SU-DHL-6 (cell line): ENCODE measurements at regions not wholly inside any gene's neighbourhood (a gene's known extent, or its start where the extent isn't known, plus 50 kb on each side); places are given as distances from the start of the nearest gene placed in this dataset.

Experiments used
- H2AFZ ChIP-seq: fragments of 200-600 bp; sonication (generic); 2 replicates; pipeline ENCODE4 v1.6.1; 2014; ENCODE audit warnings: low read depth, mild to moderate bottlenecking, moderate library complexity, mixed read lengths, antibody characterized with exemption, low read length; ENCODE audit not compliant: severe bottlenecking
- H3F3A ChIP-seq: fragments of 200-600 bp; shearing (Covaris generic); 2 replicates; pipeline ENCODE4 v1.6.0; 2016; ENCODE audit warnings: antibody characterized with exemption, mild to moderate bottlenecking; ENCODE audit not compliant: insufficient read depth
- H3K27ac ChIP-seq: fragments of 200-600 bp; sonication (generic); 2 replicates; pipeline ENCODE4 v1.5.1; 2016; ENCODE audit warnings: low read depth, mild to moderate bottlenecking, low read length, moderate library complexity, mixed read lengths
- H3K27me3 ChIP-seq: fragments of 200-600 bp; sonication (generic), shearing (Covaris generic); 2 replicates; pipeline ENCODE4 v1.6.0; 2014; ENCODE audit warnings: mild to moderate bottlenecking, low read length
- H3K36me3 ChIP-seq: fragments of 200-600 bp; sonication (generic); 2 replicates; pipeline ENCODE4 v1.6.1; 2014; ENCODE audit warnings: mild to moderate bottlenecking, low read length, mixed read lengths
- H3K4me2 ChIP-seq: fragments of 300-600, 200-600 bp; shearing (Covaris generic), sonication (generic); 2 replicates; pipeline ENCODE4 v1.6.0; 2014; ENCODE audit warnings: low read length, low read depth, mild to moderate bottlenecking; ENCODE audit not compliant: poor library complexity, severe bottlenecking
- H3K4me3 ChIP-seq: fragments of 200-600 bp; sonication (generic); 2 replicates; pipeline ENCODE4 v1.5.1; 2014; ENCODE audit warnings: antibody characterized with exemption, low read length, mild to moderate bottlenecking, mixed read lengths; ENCODE audit not compliant: insufficient read depth, poor library complexity, severe bottlenecking
- H3K79me2 ChIP-seq: fragments of 200-600 bp; sonication (generic); 2 replicates; pipeline ENCODE4 v1.6.1; 2014; ENCODE audit warnings: mild to moderate bottlenecking, low read length, moderate library complexity; ENCODE audit not compliant: insufficient read depth
- H3K9ac ChIP-seq: fragments of 200-600 bp; sonication (generic); 2 replicates; pipeline ENCODE4 v1.7.0; 2014; ENCODE audit warnings: mild to moderate bottlenecking, low read length
- H3K9me2 ChIP-seq: fragments of 200-600 bp; sonication (generic); replicated peaks from 2 replicates; pipeline ENCODE4 v1.6.1; 2014; ENCODE audit warnings: low read length; ENCODE audit not compliant: insufficient read depth
- H3K9me3 ChIP-seq: fragments of 200-600 bp; sonication (generic); 2 replicates; pipeline ENCODE4 v1.6.1; 2014; ENCODE audit warnings: low read length, mixed read lengths; ENCODE audit not compliant: insufficient read depth
- H4K20me1 ChIP-seq: fragments of 200-600 bp; sonication (generic); 2 replicates; pipeline ENCODE4 v1.6.1; 2014; ENCODE audit warnings: low read depth, mild to moderate bottlenecking, antibody characterized with exemption, low read length, moderate library complexity, mixed read lengths
- EZH2phosphoT487 ChIP-seq: fragments of 200-600 bp; sonication (generic), shearing (Covaris generic); conservative IDR thresholded peaks from 2 replicates; pipeline ENCODE4 v1.6.1; 2018; ENCODE audit warnings: mild to moderate bottlenecking, antibody characterized with exemption, low read length, moderate library complexity, mixed read lengths
- TF ChIP-seq, protein P1 (sequence below): fragments of 200-600 bp; sonication (generic); IDR thresholded peaks from one replicate; pipeline ENCODE4 v1.5.1; 2017; ENCODE audit warnings: antibody characterized with exemption, mild to moderate bottlenecking, low read length, moderate library complexity; ENCODE audit not compliant: insufficient read depth, poor library complexity, severe bottlenecking

DNA sequence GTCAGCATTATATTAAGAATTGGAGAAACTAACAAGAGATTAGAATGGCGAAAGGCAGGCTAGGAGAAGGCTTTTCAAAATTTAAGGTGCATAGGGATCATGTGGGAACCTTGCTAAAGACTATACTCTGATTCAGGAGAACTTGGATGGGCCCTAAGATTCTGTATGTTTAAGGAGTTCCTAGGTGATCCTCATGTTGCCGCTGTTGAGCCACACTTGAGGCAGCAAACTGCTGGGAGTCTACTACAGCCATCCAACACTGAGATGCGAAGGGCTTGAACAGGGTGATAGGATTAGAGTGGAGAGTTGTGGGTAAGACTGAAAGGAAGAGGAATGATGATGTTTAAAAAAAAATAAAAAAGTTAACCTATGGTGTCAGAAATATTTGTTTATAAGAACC is 1013.2 kb downstream of the MRPL39 start:
- Histone ChIP-seq H3K27ac (no peak overlapping the region), H3K36me3 (no peaks in the 10 kb centered on the region), H3K9me2 (no peaks in the 10 kb centered on the region), H3K27me3 (no peaks in the 10 kb centered on the region), H2AFZ (peak overlapping the region; percentile 24), H3F3A (no peaks in the 10 kb centered on the region), H3K9me3 (no peaks in the 10 kb centered on the region), H4K20me1 (no peaks in the 10 kb centered on the region), H3K9ac (no peak overlapping the region), H3K4me3 (no peak overlapping the region), H3K4me2 (no peak overlapping the region), H3K79me2 (no peaks in the 10 kb centered on the region)
- TF ChIP-seq, protein P1, sequence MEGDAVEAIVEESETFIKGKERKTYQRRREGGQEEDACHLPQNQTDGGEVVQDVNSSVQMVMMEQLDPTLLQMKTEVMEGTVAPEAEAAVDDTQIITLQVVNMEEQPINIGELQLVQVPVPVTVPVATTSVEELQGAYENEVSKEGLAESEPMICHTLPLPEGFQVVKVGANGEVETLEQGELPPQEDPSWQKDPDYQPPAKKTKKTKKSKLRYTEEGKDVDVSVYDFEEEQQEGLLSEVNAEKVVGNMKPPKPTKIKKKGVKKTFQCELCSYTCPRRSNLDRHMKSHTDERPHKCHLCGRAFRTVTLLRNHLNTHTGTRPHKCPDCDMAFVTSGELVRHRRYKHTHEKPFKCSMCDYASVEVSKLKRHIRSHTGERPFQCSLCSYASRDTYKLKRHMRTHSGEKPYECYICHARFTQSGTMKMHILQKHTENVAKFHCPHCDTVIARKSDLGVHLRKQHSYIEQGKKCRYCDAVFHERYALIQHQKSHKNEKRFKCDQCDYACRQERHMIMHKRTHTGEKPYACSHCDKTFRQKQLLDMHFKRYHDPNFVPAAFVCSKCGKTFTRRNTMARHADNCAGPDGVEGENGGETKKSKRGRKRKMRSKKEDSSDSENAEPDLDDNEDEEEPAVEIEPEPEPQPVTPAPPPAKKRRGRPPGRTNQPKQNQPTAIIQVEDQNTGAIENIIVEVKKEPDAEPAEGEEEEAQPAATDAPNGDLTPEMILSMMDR = no peak

DNA sequence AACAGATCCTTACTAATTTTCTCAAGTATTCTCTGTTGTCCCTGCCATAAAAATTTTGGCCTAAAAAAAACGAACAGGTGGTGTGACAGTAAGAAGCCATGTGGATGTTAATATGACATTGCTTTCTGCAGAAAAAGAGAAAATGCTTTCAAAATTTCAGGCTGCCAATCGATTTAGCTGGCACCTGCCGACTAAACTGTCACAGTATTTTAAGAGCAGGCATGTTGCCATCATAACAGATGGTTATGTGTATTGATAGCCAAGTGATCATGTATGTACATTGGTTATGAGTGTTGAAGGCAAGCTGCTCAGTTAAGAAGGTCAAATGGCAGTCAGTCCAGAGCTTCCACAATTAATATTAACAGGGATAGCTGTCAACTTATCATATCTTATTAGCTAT is 1017.0 kb downstream of the MRPL39 start:
- H4K20me1 ChIP-seq = no peaks in the 10 kb centered on the region
- H3F3A ChIP-seq = no peaks in the 10 kb centered on the region
- no peaks in the 10 kb centered on the region for H3K36me3 ChIP-seq
- H2AFZ ChIP-seq = no peak overlapping the region
- H3K9me2 ChIP-seq = no peaks in the 10 kb centered on the region
- no peaks in the 10 kb centered on the region for H3K9me3 ChIP-seq
- no peaks in the 10 kb centered on the region for H3K79me2 ChIP-seq
- no peaks in the 10 kb centered on the region for H3K27me3 ChIP-seq
- no peak overlapping the region for H3K9ac ChIP-seq
- no peak for TF ChIP-seq EZH2phosphoT487
- TF ChIP-seq, protein P1 = no peak
- no peak overlapping the region for H3K27ac ChIP-seq
- H3K4me3 ChIP-seq = no peak overlapping the region
- H3K4me2 ChIP-seq = no peak overlapping the region

DNA sequence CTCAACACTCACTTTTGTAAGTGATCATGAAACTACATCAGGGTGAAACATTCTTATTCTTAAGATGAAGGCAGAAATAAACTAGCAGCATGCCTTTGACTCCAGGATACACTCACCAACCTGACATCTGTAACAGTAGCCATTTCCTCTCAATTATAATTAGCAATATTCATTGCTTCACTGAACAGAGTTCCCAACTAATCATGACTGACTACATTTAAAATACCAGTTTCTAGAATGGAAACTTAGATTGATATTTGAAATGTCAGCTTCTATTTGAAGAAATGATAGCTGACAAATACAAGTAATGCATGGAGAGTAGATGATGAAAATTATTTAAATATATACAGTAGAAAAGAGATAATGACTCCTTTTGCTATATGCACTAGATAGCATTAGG is 1023.8 kb downstream of the MRPL39 start:
- Histone ChIP-seq H3K79me2 (no peaks in the 10 kb centered on the region), H2AFZ (no peak overlapping the region), H3K36me3 (no peaks in the 10 kb centered on the region), H3F3A (no peaks in the 10 kb centered on the region), H3K4me2 (no peak overlapping the region), H3K4me3 (no peak overlapping the region), H3K9ac (no peak overlapping the region), H3K27ac (no peak overlapping the region), H4K20me1 (no peaks in the 10 kb centered on the region), H3K27me3 (no peaks in the 10 kb centered on the region), H3K9me2 (no peaks in the 10 kb centered on the region), H3K9me3 (no peaks in the 10 kb centered on the region)
- TF ChIP-seq EZH2phosphoT487 = no peak
- TF ChIP-seq, protein P1 = no peak

DNA sequence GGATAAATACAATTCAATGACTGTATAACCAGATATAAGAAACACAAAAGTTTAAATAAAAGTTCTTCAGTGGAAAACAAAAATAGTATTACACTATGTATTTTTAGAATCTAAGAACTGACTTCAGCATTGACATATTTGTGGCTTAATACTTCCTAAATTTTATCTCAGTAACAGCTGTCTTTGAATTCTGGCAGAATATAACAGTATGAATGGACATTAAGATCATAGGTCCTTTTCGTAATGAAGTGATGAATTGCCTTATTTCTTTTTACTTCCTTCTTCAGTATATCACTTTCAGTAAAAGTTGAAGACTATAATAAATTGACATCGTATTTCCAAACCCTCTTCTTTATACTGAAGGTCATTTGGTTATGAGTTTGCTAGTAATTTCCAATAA is 1030.0 kb downstream of the MRPL39 start:
- H3K9me3 ChIP-seq = no peaks in the 10 kb centered on the region
- no peaks in the 10 kb centered on the region for H3K36me3 ChIP-seq
- H3K79me2 ChIP-seq = no peaks in the 10 kb centered on the region
- H4K20me1 ChIP-seq = no peaks in the 10 kb centered on the region
- no peaks in the 10 kb centered on the region for H3K27me3 ChIP-seq
- no peak overlapping the region for H3K27ac ChIP-seq
- H3K9ac ChIP-seq = no peak overlapping the region
- no peak overlapping the region for H3K4me2 ChIP-seq
- no peaks in the 10 kb centered on the region for H3K9me2 ChIP-seq
- no peak overlapping the region for H3K4me3 ChIP-seq
- no peaks in the 10 kb centered on the region for H3F3A ChIP-seq
- TF ChIP-seq, protein P1 = no peak
- TF ChIP-seq EZH2phosphoT487 = no peak
- H2AFZ ChIP-seq = no peak overlapping the region
